ENCODE measurements at regions not wholly inside any gene's neighbourhood (a gene's known extent, or its start where the extent isn't known, plus 50 kb on each side); places are given as distances from the start of the nearest gene placed in this dataset.

- no peak for DNase-seq (ENCODE audit: low read depth, low spot score)
These were observed 166.5 kb downstream of the TFAP2A start for GRCh38 chr6:10248378-10248843.

- DNase-seq (ENCODE audit: low read depth, low spot score), result no peak
These were observed 177.4 kb downstream of the TFAP2A start for GRCh38 chr6:10237298-10238038.

- no peak for DNase-seq (ENCODE audit: low read depth, low spot score)
These were observed 179.5 kb downstream of the TFAP2A start for GRCh38 chr6:10235344-10235743.

- no peak for DNase-seq (ENCODE audit: low read depth, low spot score)
These were observed 184.3 kb downstream of the TFAP2A start for GRCh38 chr6:10230531-10230930.

GRCh38 chr6:10223841-10224240 is 191.0 kb downstream of the TFAP2A start:
- no peak for DNase-seq (ENCODE audit: low read depth, low spot score)

GRCh38 chr6:10221178-10221577 is 193.7 kb downstream of the TFAP2A start:
- DNase-seq (ENCODE audit: low read depth, low spot score), result no peak

- no peak for DNase-seq (ENCODE audit: low read depth, low spot score)
These were observed 195.4 kb downstream of the TFAP2A start for GRCh38 chr6:10219510-10219909.

- no peak for DNase-seq (ENCODE audit: low read depth, low spot score)
These were observed 197.8 kb downstream of the TFAP2A start for GRCh38 chr6:10217111-10217510.

GRCh38 chr6:10215326-10216110 is 199.4 kb downstream of the TFAP2A start:
- no peak for DNase-seq (ENCODE audit: low read depth, low spot score)

- no peak for DNase-seq (ENCODE audit: low read depth, low spot score)
These were observed 204.8 kb downstream of the TFAP2A start for GRCh38 chr6:10210052-10210451.

GRCh38 chr6:10205892-10206291 is 209.0 kb downstream of the TFAP2A start:
- DNase-seq (ENCODE audit: low read depth, low spot score), result no peak

- DNase-seq (ENCODE audit: low read depth, low spot score), result no peak
These were observed 209.8 kb downstream of the TFAP2A start for GRCh38 chr6:10205120-10205519.

GRCh38 chr6:10203651-10204050 is 211.2 kb downstream of the TFAP2A start:
- DNase-seq (ENCODE audit: low read depth, low spot score), result no peak

- DNase-seq (ENCODE audit: low read depth, low spot score), result no peak
These were observed 212.3 kb downstream of the TFAP2A start for GRCh38 chr6:10202581-10202980.

GRCh38 chr6:10201606-10202510 is 213.0 kb downstream of the TFAP2A start:
- DNase-seq (ENCODE audit: low read depth, low spot score), result no peak

GRCh38 chr6:10196090-10196489 is 218.8 kb downstream of the TFAP2A start:
- DNase-seq (ENCODE audit: low read depth, low spot score), result no peak

GRCh38 chr6:10194816-10195672 is 219.8 kb downstream of the TFAP2A start:
- DNase-seq (ENCODE audit: low read depth, low spot score), result no peak

GRCh38 chr6:10193321-10193720 is 221.6 kb downstream of the TFAP2A start:
- DNase-seq (ENCODE audit: low read depth, low spot score), result no peak

GRCh38 chr6:10190042-10190441 is 224.8 kb downstream of the TFAP2A start:
- DNase-seq (ENCODE audit: low read depth, low spot score), result no peak

- no peak for DNase-seq (ENCODE audit: low read depth, low spot score)
These were observed 230.3 kb downstream of the TFAP2A start for GRCh38 chr6:10184371-10185227.
